T-helper 22 cell (primary cell): ENCODE measurements at regions not wholly inside any gene's neighbourhood (a gene's known extent, or its start where the extent isn't known, plus 50 kb on each side); places are given as distances from the start of the nearest gene placed in this dataset.
"Not testable (repeated sequence)": the region's sequence is repeated elsewhere in the genome, so short reads cannot be mapped to it uniquely, and the experiment has no call there.

ENCODE experiments used
- DNase-seq: peaks from one replicate; pipeline ENCODE4 v3.0.0-alpha.2; 2020; ENCODE audit warnings: low read depth

DNA sequence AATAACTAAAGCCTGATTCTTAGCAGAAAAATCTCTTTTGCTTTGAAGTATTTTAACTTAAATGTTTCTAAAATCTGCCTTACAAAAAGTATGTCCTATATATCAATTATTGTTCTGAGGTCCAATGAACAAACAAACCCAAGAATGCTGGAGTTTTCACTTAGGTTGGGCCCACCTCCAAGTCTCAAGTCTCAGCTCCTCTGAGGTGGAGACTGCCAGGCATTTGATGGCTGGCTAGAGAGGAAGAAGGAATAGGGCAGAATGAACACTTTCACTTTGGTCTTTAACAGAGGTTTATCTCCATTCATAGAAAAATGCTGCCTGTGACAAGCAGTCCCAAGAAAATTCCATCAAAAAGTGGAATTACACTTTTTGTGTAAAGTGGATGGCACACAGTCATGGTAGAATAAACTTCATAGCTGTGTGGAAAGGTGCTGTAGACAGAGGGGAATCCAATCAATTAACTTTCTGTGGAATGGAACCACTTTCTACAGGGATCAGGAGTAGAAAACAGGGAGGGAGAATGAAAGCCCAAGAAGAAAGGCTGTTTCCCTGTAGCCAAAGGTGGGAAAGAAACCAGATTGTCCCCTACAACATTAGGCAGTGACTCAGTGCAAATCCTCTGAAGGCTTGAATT, 349.4 kb upstream of the RUNX1 start:
- no peak for DNase-seq

- no peak for DNase-seq
Measured at GRCh38 chr21:35397781-35398180, 348.7 kb upstream of the RUNX1 start.

GRCh38 chr21:35396655-35397054, 347.6 kb upstream of the RUNX1 start:
- DNase-seq = no peak

GRCh38 chr21:35395728-35396127, 346.6 kb upstream of the RUNX1 start:
- DNase-seq = no peak

- no peak for DNase-seq
Measured at GRCh38 chr21:35394634-35395369, 345.7 kb upstream of the RUNX1 start.

DNA sequence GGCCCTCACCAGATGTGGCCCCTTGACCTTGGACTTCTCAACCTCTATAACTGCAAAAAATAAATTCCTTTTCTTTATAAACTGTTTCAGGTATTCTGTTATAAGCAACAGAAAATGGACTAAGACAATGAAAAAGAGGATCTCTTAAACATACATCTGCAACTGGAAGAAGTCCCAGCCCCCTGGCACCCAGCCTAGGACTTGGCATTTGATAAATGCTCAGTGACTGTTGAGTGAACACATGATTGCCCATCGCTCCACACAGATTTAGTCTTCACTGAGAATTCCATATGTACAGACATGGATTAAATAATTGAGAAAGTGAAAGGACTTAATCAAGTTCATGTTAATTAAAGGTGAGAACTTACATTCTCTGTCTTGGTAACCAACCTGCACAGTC, 344.9 kb upstream of the RUNX1 start:
- no peak for DNase-seq

- DNase-seq = no peak
Measured at GRCh38 chr21:35390013-35390776, 341.1 kb upstream of the RUNX1 start.

DNA sequence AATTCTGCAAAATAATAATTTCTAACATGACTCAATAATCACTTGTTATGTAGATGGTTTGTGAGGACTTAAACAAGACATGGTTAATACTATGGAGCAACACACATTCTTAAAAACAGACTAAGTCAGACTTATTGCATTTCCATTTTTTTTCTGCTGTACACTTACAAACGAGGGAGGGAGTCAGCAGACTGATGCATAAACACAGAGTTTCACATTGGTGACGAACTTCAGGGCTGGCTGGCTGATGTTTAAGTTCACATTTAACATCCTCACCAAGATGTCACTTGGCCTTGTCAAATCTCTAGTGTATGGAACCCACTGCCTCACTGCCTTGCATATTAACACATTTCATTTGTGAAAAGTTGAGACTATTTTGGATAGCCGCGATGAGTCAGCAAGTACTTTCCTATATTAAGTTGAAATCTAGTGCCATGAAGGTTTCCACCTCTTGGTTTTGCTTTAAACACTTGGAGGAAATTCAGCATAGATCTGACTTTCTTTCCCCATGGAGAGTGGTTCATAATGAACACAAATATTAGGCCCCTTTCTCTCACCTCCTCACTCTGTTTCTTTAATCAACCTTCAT, 337.5 kb upstream of the RUNX1 start:
- DNase-seq = no peak

- DNase-seq = no peak
Measured at GRCh38 chr21:35384375-35384774, 335.3 kb upstream of the RUNX1 start.

DNA sequence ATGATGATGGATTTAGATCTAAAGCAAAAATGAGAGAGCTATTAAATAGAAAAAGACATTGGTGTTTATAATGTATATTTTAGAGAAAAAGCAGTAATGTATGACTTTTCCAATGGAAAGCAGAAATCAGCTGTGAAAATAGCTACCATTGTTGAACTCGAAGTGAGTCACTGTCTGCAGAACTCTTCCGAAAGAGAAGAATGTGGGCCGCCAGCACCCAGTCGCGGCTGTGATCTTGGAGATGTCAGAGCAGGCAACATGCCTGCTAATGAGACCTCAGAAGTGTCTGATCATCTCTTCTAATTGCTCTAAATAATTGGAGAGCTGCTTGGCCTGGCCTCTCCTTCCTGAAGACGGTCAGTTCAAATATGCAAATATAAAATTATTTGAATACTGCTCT, 333.6 kb upstream of the RUNX1 start:
- no peak for DNase-seq

DNA sequence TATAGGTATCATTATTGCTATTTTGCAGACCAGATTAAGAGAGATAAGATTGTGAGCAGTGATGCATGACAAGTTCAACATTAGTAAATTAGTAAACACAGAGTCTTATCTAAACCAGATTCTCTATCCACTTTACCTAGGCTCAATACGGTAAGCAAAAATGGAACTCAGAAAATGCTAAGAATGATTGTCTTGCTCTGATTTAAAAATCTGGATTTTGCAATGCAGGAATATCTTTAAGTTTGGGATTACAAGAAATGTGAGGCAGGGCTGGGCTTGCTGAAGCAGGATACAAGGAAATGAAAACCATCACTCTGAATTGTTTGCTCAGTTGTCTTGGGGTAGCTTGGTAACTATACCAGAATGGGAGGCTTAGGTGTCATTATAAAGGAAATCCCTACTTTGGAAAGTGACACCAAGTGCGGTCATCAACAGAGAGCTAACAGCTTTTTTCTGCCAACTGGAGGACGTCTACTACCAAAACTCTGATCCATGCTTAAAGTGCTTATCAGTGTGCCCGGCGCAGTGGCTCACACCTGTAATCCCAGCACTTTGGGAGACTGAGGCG, 332.7 kb upstream of the RUNX1 start:
- no peak for DNase-seq

- DNase-seq = not testable (repeated sequence)
Measured at GRCh38 chr21:35380304-35380703, 331.2 kb upstream of the RUNX1 start.

- no peak for DNase-seq
Measured at GRCh38 chr21:35378881-35379280, 329.8 kb upstream of the RUNX1 start.

GRCh38 chr21:35377505-35378090, 328.5 kb upstream of the RUNX1 start:
- DNase-seq = no peak

- DNase-seq = no peak
Measured at GRCh38 chr21:35376406-35377135, 327.5 kb upstream of the RUNX1 start.

GRCh38 chr21:35375115-35375514, 326.0 kb upstream of the RUNX1 start:
- no peak for DNase-seq

GRCh38 chr21:35373998-35374397, 324.9 kb upstream of the RUNX1 start:
- no peak for DNase-seq

DNA sequence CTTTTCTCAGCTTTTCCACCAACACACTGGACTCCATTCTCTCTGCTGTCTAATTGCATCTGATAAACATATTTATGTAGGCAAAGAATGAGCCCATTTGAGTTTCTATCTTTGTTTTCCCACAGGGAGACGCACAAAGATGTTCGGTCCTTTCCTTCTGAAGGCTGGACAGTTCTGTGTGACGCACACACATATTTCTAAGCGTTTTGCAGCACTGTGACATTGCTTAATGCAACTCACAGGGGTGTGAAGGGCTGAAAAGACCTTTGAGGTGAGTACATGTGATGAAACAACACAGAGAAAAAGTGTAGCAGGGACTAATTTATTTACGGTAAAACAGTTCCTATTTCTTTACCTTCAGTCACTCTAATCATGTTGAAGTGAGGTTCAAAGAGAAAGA, 323.1 kb upstream of the RUNX1 start:
- DNase-seq = no peak

- no peak for DNase-seq
Measured at GRCh38 chr21:35370671-35371070, 321.6 kb upstream of the RUNX1 start.

DNA sequence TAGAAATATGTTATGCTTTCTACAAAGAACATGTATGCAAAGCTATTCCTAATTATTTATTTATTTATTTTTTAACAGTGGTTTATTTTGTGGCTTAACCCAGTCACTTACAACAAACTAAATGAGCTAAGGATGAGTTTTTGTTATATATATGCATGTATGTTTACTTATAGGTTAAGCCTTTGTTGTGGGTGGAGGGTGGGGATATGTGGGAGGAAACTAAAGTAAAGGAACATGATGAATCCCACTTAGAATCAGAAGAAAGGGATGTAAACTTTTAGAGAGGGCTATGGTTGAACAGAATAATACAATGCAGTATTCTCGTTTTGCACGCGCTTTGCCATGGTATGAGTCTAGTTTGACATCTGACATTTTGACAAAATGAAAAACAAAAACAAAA, 321.0 kb upstream of the RUNX1 start:
- DNase-seq = no peak

GRCh38 chr21:35368326-35368725, 319.2 kb upstream of the RUNX1 start:
- no peak for DNase-seq
